Fibroblast of lung (primary cell): ENCODE measurements at regions not wholly inside any gene's neighbourhood (a gene's known extent, or its start where the extent isn't known, plus 50 kb on each side); places are given as distances from the start of the nearest gene placed in this dataset.

Experiments used
- EZH2 ChIP-seq: IDR thresholded peaks from 2 replicates; pipeline ENCODE4 v1.5.1; 2012; ENCODE audit warnings: low read length, control low read depth, mild to moderate bottlenecking; ENCODE audit errors: missing control alignments
- TF ChIP-seq, protein P1 (sequence below), 2 donors: IDR thresholded peaks in 1 of 2; conservative IDR thresholded peaks in 1 of 2; 1 replicate in 1 of 2; 2 replicates in 1 of 2; pipeline ENCODE4 v1.5.1; 2011 to 2012; ENCODE audit warnings: low read length in 2 of 2, control low read depth in 1 of 2, inconsistent platforms in 1 of 2, low read depth in 1 of 2, mild to moderate bottlenecking in 1 of 2

GRCh38 chr11:122241566-122241965, 125.6 kb upstream of the BLID start:
- TF ChIP-seq, protein P1, sequence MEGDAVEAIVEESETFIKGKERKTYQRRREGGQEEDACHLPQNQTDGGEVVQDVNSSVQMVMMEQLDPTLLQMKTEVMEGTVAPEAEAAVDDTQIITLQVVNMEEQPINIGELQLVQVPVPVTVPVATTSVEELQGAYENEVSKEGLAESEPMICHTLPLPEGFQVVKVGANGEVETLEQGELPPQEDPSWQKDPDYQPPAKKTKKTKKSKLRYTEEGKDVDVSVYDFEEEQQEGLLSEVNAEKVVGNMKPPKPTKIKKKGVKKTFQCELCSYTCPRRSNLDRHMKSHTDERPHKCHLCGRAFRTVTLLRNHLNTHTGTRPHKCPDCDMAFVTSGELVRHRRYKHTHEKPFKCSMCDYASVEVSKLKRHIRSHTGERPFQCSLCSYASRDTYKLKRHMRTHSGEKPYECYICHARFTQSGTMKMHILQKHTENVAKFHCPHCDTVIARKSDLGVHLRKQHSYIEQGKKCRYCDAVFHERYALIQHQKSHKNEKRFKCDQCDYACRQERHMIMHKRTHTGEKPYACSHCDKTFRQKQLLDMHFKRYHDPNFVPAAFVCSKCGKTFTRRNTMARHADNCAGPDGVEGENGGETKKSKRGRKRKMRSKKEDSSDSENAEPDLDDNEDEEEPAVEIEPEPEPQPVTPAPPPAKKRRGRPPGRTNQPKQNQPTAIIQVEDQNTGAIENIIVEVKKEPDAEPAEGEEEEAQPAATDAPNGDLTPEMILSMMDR (conservative IDR thresholded peaks at IDR 0.05 in 1 of 2, IDR thresholded peaks at IDR 0.05 in 1 of 2; ENCODE audit: low read depth in 1 of 2, low read length in 2 of 2): no peak
- TF ChIP-seq EZH2: no peak
